ENCODE measurements at regions not wholly inside any gene's neighbourhood (a gene's known extent, or its start where the extent isn't known, plus 50 kb on each side); places are given as distances from the start of the nearest gene placed in this dataset.

GRCh38 chr3:159832024-159832423 is 156.6 kb upstream of the IL12A start:
- DNase-seq: no peak

DNA sequence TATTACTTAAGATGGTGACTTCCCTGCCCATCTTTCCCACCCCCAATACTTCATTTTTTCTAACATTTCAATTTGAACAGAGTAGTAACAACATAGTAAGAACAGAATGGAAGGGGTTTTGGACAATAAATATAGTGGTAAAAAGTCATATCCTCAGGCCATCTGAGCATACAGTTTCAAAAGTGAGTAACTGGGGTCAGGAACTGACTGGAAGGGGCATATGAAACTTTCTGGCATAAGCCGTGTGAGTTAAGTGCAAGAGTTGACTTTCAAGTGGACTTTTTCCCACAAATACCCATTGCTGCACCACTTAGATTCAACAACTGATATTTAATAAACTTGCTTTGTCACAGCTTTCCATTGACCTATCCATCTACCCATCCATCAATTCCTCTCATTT is 153.5 kb upstream of the IL12A start:
- no peak for DNase-seq

DNA sequence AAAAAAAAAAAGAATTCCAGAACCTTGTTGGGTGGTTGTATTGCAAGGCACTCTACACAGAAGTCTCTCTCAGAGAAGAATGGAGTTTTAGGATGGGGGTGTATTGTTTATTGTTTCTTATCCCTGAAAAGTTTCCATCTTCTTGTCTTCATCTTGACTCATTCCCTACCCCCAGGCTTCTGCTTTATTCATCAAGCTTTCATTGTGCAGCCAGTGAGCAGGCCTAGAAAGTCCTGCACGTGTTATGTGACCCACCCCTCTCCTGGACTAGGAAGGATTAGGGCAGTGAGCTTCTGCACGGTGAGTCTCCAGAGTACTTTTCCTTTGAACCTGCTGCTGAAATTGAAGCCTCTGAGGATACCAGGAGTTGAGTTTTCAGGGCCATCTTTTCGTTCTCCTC is 150.9 kb upstream of the IL12A start:
- no peak for DNase-seq

DNA sequence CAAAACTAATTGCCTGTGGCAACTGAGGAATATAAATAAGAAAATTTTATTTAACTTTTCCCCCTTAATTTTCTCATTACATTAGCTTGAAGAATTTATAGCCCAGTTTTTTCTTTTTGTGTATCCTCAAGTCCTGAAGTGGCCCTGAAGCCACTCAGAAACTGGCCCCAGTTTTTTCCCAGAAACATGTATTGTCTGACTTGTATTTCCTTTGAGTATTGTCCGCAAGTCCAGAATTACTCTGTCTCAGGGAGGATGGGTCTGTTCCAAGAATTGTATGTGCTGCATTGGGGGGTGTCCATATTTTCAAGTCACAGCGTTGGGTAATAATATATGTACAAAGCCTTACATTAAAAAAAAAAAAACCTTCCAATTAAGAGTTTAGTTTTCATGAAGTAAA is 149.7 kb upstream of the IL12A start:
- DNase-seq: no peak

- peak; percentile 97 for DNase-seq
Measured at GRCh38 chr3:159839561-159840379, 148.9 kb upstream of the IL12A start, which contains the start of gene SCHIP1. SCHIP1 (plus strand) TSS chr3:159839861.

GRCh38 chr3:159840703-159841299 is 147.8 kb upstream of the IL12A start:
- peak; percentile 63 for DNase-seq

DNA sequence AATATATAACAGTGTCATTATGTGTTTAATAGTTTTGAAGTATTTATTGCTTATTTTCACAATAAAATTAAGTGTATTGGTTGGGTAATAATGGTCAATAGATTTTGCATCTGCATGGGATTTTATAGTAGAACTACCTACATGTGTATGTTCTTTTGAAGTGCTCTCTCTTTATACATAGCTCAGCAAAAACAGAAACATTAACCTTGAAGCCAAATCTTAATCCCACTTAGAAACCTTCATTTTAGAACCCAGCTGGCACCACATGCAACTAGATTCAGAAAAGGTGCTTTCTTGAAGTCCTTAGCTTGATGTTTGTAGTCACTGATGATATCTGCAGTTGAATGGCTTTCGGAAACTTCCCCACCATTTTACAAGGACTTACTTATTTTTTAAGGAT is 146.9 kb upstream of the IL12A start:
- DNase-seq: no peak

GRCh38 chr3:159843840-159844730 is 144.6 kb upstream of the IL12A start:
- no peak for DNase-seq

- no peak for DNase-seq
Measured at GRCh38 chr3:159844801-159845261, 143.8 kb upstream of the IL12A start.

DNA sequence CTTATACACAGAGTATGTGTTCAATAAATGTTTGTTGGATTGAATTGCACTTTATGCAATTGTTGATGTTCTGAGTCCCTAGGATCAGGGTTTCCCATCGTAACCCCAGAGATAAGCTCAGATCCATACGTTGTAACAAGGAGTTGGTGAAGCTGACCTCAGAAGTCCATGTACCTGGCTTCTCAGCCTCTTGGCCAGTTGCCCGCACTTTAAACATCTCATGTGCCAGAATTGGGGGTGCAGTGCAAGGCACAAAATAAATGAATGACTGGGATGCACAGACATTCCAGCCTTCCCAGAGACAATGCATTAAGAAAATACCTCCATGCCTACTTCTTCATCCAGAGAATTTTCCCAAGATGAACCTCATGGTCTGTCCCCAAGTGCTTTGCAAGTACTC is 142.9 kb upstream of the IL12A start:
- DNase-seq: no peak

GRCh38 chr3:159846255-159846654 is 142.4 kb upstream of the IL12A start:
- no peak for DNase-seq

GRCh38 chr3:159848348-159849118 is 140.1 kb upstream of the IL12A start:
- DNase-seq: no peak

GRCh38 chr3:159850481-159850880 is 138.2 kb upstream of the IL12A start:
- DNase-seq: no peak

GRCh38 chr3:159852266-159852665 is 136.4 kb upstream of the IL12A start:
- no peak for DNase-seq

DNA sequence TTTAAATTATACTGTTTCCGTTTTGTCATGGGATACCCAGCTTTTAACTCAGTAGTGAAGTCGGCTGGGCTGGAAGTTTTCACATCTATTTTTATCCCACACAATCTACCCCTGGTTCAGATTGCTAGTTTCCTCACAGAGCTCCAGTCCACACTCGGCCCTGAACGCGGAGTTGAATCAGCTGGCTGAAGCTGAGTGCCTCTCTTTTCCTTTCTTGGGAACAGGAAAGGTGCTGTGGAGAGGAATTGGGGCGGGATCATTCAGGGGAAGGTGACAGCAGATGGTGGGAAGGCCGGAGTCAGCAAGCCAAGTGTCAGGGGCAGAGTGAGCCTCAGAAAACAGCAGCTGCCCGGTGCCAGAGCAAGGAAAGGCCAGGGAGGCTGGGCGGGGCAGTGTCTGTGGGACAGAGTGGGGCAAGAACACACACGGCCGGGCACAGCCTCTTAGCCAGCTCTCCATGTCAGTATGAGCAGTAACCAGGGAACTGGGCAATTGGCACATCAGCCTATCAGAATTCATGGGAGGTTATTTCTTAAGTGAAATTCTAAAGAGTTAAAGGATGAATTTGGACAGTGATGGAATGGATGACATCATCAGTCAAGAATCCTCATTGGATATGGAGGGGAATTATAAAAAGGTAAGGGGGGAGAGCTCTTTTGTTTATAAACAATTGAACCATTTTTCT is 135.7 kb upstream of the IL12A start:
- DNase-seq: peak; percentile 67

GRCh38 chr3:159853506-159853864 is 135.2 kb upstream of the IL12A start:
- DNase-seq: no peak

GRCh38 chr3:159854500-159855124 is 134.0 kb upstream of the IL12A start:
- peak; percentile 83 for DNase-seq

DNA sequence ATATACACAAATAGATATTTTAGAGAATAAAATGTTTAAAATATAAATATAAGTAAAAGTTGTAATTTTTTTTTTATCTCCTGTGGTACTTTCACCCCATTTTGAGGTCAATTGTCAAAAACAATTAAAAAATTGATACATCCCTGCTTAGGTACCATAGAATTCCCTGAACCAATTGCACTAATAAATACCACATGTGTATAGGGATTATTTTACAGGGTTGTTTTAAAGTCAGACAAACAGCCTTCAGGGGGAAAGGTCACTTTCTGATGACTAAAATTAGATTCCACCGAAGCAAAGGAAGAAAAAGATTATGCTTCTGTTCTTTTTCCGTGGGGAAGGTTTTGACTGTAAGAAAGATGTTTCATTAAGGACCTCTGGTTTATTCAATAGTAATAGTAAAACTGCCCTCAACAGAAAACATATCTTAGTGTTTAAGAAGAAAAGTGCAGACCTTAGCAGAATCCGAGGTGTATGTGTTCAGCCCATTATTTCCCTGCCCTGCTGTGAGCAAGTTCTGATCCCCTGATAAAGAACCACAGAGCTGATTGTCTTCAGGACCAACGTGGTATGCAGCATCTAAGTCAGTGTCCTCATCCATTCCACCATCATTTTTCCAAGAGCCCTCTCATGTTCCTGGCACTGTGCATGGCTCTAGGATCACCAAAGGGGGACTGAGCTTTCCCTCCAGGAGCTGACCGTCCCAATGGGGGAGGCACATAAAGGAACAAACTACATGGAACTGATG is 132.9 kb upstream of the IL12A start:
- peak; percentile 72 for DNase-seq

GRCh38 chr3:159856590-159857104 is 132.0 kb upstream of the IL12A start:
- peak; percentile 89 for DNase-seq

DNA sequence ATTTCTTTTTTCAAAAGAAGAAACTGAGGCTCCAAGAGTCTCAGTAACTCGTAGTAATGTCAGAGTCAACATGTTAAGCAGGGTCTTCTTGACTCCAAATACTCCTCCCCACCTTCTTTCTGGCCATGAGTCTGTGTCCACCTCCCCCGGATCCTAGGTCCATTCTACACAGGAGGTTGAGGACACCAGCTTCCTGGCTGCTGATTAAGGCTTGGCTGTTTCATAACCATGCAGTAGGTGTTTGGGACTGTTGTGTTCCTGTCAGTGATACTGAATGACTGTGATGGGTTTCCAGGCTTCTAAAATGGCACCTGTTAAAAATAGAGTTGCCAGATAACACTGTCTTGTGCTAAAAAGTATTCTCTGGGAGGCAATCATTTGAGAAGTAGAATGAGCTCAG is 130.8 kb upstream of the IL12A start:
- DNase-seq: no peak

DNA sequence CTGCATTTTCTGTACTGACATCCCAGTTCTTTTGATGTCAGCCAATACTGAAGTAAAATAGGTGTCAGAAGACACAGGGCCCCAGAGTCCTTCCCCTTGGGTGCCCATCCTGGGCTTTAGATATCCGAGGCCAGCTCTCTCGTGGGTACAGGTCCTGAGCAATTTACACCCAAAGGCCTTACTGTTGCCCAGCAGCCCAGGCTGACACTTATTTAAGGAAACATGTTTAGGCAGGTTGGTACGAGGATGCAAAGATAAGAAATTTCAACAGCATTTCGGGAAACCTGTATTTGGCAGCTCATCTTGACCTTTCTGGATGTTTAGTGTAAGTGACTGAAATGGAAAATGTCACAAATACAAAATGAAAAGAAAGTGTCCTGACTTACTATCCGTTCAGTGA is 130.0 kb upstream of the IL12A start:
- no peak for DNase-seq

Measured in eye (tissue), 1 donor.